Ishikawa (cell line): ENCODE measurements at regions not wholly inside any gene's neighbourhood (a gene's known extent, or its start where the extent isn't known, plus 50 kb on each side); places are given as distances from the start of the nearest gene placed in this dataset.

ENCODE experiments used
- CEBPB ChIP-seq: IDR thresholded peaks from 2 replicates; pipeline ENCODE4 v1.6.1; 2012
- CREB1 ChIP-seq: IDR thresholded peaks from 2 replicates; pipeline ENCODE4 v1.6.1; 2012; ENCODE audit warnings: low read depth
- EGR1 ChIP-seq: IDR thresholded peaks from 2 replicates; pipeline ENCODE4 v1.6.1; 2012
- EP300 ChIP-seq: IDR thresholded peaks from 2 replicates; pipeline ENCODE4 v1.6.1; 2012; ENCODE audit warnings: borderline replicate concordance
- FOXM1 ChIP-seq: IDR thresholded peaks from 2 replicates; pipeline ENCODE4 v1.6.1; 2012; ENCODE audit warnings: low read depth, borderline replicate concordance
- MAX ChIP-seq: IDR thresholded peaks from 2 replicates; pipeline ENCODE4 v1.6.1; 2012
- NFIC ChIP-seq: IDR thresholded peaks from 2 replicates; pipeline ENCODE4 v1.6.1; 2012
- RAD21 ChIP-seq: IDR thresholded peaks from 2 replicates; pipeline ENCODE4 v1.6.1; 2012; ENCODE audit warnings: low read depth
- REST ChIP-seq: IDR thresholded peaks from 2 replicates; pipeline ENCODE4 v1.6.1; 2012; ENCODE audit warnings: low read depth, mild to moderate bottlenecking
- TAF1 ChIP-seq: IDR thresholded peaks from 2 replicates; pipeline ENCODE4 v1.6.1; 2012; ENCODE audit warnings: low read depth, mild to moderate bottlenecking
- TCF12 ChIP-seq: IDR thresholded peaks from 2 replicates; pipeline ENCODE4 v1.6.1; 2012; ENCODE audit warnings: low read depth
- TEAD4 ChIP-seq: IDR thresholded peaks from 2 replicates; pipeline ENCODE4 v1.6.1; 2012
- USF1 ChIP-seq: IDR thresholded peaks from 2 replicates; pipeline ENCODE4 v1.6.1; 2012
- YY1 ChIP-seq: IDR thresholded peaks from 2 replicates; pipeline ENCODE4 v1.6.1; 2012; ENCODE audit warnings: low read depth
- ZBTB7A ChIP-seq: IDR thresholded peaks from 2 replicates; pipeline ENCODE4 v1.6.1; 2012; ENCODE audit warnings: low read depth

- TF ChIP-seq EP300 (no peak), TAF1 (no peak), TEAD4 (no peak), EGR1 (no peak), USF1 (no peak), FOXM1 (no peak), RAD21 (no peak), CREB1 (no peak), REST (no peak)
Measured at GRCh38 chr3:90026406-90026805, 919.0 kb downstream of the EPHA3 start.

- TF ChIP-seq EGR1: no peak
- TF ChIP-seq MAX: no peak
- no peak for TF ChIP-seq REST
- no peak for TF ChIP-seq RAD21
- no peak for TF ChIP-seq TEAD4
- no peak for TF ChIP-seq CREB1
- no peak for TF ChIP-seq TAF1
- TF ChIP-seq CEBPB: no peak
- no peak for TF ChIP-seq YY1
- no peak for TF ChIP-seq EP300
Measured at GRCh38 chr3:90031121-90031520, 923.7 kb downstream of the EPHA3 start.

GRCh38 chr3:90032980-90033641 lies 925.7 kb downstream of the EPHA3 start:
- TF ChIP-seq TCF12: no peak
- no peak for TF ChIP-seq EGR1
- no peak for TF ChIP-seq EP300
- TF ChIP-seq TEAD4: no peak
- TF ChIP-seq REST: no peak
- no peak for TF ChIP-seq MAX
- TF ChIP-seq TAF1: no peak
- no peak for TF ChIP-seq ZBTB7A
- TF ChIP-seq YY1: no peak
- TF ChIP-seq NFIC: no peak
- TF ChIP-seq CREB1: no peak
- TF ChIP-seq USF1: no peak
- TF ChIP-seq RAD21: no peak
- TF ChIP-seq FOXM1: no peak
- TF ChIP-seq CEBPB: no peak

GRCh38 chr3:90034038-90034437 lies 926.6 kb downstream of the EPHA3 start:
- TF ChIP-seq RAD21 (no peak), EP300 (no peak), FOXM1 (no peak), YY1 (no peak), CREB1 (no peak), TAF1 (no peak), USF1 (no peak), CEBPB (no peak), NFIC (no peak), TCF12 (no peak)
